ENCODE measurements at regions not wholly inside any gene's neighbourhood (a gene's known extent, or its start where the extent isn't known, plus 50 kb on each side); places are given as distances from the start of the nearest gene placed in this dataset.

- no peak for FAIRE-seq
Observed at GRCh38 chr16:50858376-50858775, 116.5 kb downstream of the CYLD start.

GRCh38 chr16:50857881-50858280 lies 116.0 kb downstream of the CYLD start:
- DNase-seq (ENCODE audit: insufficient read length, low spot score) (no peak), FAIRE-seq (no peak)

More at GRCh38 chr16:50858376-50858775, 116.5 kb downstream of the CYLD start:
- DNase-seq (ENCODE audit: insufficient read length, low spot score): no peak

GRCh38 chr16:50856991-50857390 lies 115.1 kb downstream of the CYLD start:
- DNase-seq (ENCODE audit: insufficient read length, low spot score): no peak
- no peak for FAIRE-seq

- no peak for DNase-seq (ENCODE audit: insufficient read length, low spot score)
- no peak for FAIRE-seq
Observed at GRCh38 chr16:50853329-50853728, 111.4 kb downstream of the CYLD start.

Data from GM19239 (cell line).